SKM-1 treated with dmso at 0.1 percent for 144 hours (cell line): ENCODE measurements at regions not wholly inside any gene's neighbourhood (a gene's known extent, or its start where the extent isn't known, plus 50 kb on each side); places are given as distances from the start of the nearest gene placed in this dataset.
A peak's percentile ranks its signal among the peaks of the same experiment; 100 is the strongest.

Experiments
- DNase-seq: peaks from one replicate; lab custom pipeline; 2025; ENCODE audit not compliant: unreplicated experiment; lab: John Stamatoyannopoulos, UW

GRCh38 chr22:48898524-48899250 lies 929.0 kb downstream of the BRD1 start:
- DNase-seq = no peak

DNA sequence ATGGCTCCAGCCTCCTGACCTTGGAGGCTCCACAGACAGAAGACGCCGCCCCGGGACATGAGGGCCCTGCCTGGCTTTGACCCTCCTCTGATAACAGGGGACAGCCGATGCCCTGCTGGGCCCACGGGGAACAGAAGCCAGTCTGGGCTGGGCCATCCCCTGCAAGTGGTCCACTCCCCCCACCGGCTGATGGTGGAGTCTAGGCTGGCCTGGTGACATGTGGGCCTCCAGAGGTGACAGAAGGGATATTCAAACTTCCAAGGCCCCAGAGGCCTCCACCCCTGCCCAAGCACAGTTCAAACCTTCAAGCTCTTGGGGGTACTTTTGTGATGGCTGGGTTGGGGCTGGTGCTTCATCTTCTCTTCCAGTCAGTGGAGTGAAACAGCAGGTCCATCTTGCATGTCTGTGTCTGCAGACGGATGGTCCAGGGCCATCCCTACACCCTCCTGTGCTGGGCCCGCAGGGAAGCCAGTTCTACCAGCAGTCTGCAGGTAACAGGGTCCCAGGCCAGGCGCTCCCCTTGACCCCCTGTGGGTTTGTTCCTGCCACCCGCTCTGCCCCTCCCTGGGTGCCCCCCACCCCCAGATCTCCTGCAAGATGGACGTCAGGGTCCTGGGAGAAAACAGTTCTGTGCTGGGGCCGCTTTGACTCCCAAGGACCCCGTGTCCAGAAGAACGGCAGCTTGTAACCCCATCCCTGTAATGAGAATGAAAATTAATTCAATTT lies 929.9 kb downstream of the BRD1 start:
- DNase-seq = no peak

- no peak for DNase-seq
Observed at GRCh38 chr22:48896766-48897644, 930.7 kb downstream of the BRD1 start.

DNA sequence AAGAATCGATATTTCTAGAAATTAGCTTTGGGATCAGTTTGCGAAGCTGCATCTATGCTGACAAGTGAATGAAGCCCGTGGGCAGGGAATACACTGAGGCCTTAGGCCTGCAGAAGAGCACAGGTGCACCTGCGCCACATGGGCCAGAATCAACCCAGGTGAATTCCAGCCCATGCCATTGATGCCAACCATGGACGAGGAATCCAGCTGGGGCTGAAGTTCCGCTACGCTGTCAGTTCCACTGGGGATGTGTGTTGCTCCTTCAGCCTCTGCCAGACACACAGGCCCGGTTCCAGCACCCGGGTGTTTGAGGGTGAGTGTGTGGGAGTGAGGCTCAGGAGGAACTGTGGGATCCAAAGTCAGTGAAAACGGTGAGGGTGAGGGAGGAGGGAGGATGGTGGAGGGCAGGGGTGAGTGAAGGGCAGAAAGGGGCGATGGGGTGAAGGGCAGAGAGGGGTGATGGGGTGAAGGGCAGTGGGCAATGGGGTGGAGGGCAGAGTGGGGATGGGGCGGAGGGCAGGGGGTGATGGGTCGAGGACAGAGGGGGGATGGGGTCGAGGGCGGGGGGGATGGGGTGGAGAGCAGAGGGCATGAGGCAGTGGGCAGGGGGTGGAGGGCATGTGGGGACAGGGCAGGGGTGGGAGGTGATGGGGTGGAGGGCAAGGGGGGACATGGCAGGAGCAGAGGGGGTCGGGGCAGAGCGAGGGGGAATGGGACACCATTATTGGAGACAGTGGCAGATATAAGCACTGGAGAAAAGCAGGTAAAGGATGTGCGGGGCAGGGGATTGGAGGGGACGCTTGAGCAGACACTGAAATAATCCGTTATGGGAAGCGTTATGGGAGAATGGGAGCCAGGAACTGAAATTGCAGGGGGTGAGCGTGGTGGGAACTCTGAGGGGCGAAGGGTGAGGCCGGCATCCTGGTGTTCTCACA lies 931.6 kb downstream of the BRD1 start:
- no peak for DNase-seq

- no peak for DNase-seq
Observed at GRCh38 chr22:48895336-48895735, 932.3 kb downstream of the BRD1 start.

DNA sequence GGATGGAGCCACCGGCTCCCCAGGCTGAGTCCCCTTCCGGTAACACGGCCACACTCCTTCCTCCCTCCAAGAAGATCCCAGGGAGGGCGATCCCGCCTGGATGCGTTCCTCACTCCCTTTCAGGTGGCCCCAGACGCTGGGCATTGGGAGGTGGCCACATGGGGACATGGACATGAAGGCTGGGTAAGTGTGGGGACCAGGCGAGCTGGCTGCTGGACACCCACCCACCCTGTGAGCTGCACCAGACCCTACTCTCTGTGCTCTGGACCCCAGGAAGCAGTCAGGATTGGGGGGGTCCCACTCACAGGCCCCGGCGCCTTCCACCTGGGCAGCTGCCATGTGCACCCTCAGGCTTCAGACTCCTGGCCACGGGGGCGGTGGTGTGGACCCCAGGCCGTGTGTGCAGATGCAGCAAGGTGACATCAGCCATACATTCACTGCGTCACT lies 932.8 kb downstream of the BRD1 start:
- no peak for DNase-seq

- DNase-seq = peak; percentile 17
Observed at GRCh38 chr22:48894064-48894671, 933.5 kb downstream of the BRD1 start.

DNA sequence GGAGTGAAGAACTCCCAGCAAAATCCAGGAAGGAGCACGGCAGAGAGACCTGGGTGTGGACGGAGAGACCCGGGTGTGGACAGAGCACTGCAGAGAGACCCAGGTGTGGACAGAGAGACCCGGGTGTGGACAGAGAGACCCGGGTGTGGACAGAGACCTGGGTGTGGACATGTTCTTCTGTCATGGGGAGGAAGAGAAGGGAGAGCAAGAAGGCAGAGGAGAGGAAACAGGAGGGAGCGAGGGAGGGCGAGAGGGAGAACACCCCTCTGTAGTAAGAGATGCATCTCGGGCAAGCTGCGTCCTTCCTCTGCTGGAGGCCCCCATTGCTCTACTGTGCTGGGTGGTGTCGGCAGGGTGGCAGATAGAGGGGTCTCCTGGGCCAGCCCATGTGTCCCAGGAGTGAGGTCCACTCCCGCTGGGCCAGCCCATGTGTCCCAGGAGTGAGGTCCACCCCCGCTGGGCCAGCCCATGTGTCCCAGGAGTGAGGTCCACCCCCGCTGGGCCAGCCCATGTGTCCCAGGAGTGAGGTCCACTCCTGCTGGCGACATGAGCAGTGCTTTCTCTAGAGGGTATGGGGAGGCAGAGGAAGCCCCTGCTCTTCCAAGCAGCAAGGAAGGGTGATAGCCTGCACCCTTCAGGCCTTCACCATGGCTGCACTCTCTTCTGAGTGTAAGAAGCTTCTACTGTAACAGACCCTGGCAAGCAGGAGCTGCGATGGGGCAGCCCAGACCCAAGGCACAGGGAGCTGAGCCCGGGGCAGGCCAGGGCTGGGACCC lies 934.2 kb downstream of the BRD1 start:
- no peak for DNase-seq

DNA sequence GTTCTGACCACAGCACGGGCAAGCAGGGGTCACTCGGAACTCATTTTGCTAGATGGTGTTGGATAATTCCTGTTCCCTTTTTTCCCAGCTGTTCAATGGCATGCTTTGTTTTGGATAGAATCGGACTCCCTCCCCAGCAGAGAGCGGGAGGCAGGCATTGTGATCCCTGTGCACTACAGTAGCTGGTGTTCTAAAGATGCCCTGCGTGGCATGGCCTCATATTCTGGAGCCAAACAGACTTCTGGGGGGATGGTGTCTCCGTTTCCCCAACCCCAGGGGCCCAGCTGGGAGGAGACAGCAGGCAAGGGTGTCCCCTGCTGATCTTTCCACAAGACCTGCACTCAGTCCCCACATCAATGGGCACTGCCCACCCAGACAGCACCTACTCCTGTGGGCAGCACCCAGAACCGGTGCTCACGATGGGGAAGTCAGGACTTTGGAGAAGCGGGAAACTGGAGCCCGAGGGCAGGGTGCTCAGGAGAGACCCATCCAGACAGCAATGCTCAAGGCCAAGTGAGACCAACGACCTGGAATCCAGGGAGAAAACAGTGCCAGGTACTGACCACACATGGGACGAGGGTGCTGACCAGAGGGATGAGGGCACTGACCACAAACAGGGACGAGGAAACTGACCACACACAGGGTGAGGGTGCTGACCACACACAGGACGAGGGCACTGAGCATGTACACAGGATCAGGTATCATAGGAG lies 934.9 kb downstream of the BRD1 start:
- no peak for DNase-seq

GRCh38 chr22:48891688-48892577 lies 935.7 kb downstream of the BRD1 start:
- DNase-seq = no peak

GRCh38 chr22:48890693-48891554 lies 936.7 kb downstream of the BRD1 start:
- DNase-seq = no peak

GRCh38 chr22:48889887-48890692 lies 937.6 kb downstream of the BRD1 start:
- DNase-seq = no peak

- DNase-seq = no peak
Observed at GRCh38 chr22:48889209-48889830, 938.4 kb downstream of the BRD1 start.

- DNase-seq = no peak
Observed at GRCh38 chr22:48888466-48889208, 939.0 kb downstream of the BRD1 start.
